NCI-H1694 treated with DMSO at 0.1 percent for 48 hours (cell line): ENCODE measurements at regions not wholly inside any gene's neighbourhood (a gene's known extent, or its start where the extent isn't known, plus 50 kb on each side); places are given as distances from the start of the nearest gene placed in this dataset.
A peak's percentile ranks its signal among the peaks of the same experiment; 100 is the strongest.
"Not testable (repeated sequence)": the region's sequence is repeated elsewhere in the genome, so short reads cannot be mapped to it uniquely, and the experiment has no call there.

ENCODE experiments used
- DNase-seq: peaks from one replicate; lab custom pipeline; 2025; lab: John Stamatoyannopoulos, UW

DNA sequence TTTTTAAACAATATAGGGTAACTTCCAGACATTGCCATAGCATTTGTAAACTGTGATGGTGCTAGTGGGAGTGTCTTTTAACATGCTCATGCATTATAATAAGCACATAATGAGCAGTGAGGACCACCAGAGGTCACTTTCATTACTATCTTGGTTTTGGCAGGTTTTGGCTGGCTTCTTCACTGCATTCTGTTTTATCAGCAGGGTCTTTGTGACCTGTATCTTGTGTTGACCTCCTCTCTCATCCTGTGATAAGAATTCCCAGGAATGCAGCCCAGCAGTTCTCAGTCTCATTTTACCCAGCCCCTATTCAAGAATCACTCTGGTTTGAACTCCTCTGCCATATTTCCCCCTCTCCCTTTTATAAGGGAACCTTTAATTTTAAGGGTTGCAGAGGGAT lies 91.3 kb downstream of the ZNF467 start:
- DNase-seq = no peak

- no peak for DNase-seq
Measured at GRCh38 chr7:149681274-149681673, 92.1 kb downstream of the ZNF467 start.

GRCh38 chr7:149680331-149681025 lies 92.9 kb downstream of the ZNF467 start:
- DNase-seq = no peak

- DNase-seq = not testable (repeated sequence)
Measured at GRCh38 chr7:149674728-149675385, 98.5 kb downstream of the ZNF467 start.

DNA sequence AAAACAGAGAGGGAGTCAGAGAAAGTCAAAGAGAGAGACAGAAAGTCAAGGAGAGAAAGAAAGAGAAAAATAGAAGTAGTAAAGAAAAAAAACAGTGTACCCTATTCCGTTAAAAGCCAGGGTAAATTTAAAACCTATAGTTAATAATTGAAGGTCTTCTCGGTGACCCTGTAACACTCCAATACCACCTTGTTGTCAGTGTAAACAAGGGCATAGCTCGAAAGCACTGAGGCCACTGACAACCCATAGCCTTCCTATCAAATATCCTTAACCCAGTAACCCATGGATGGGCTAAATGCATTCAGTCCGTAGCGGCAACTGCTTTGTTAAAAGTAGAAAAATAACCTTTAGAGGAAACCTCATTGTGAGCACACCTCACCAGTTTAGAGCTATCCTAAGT lies 100.4 kb downstream of the ZNF467 start:
- DNase-seq = no peak

DNA sequence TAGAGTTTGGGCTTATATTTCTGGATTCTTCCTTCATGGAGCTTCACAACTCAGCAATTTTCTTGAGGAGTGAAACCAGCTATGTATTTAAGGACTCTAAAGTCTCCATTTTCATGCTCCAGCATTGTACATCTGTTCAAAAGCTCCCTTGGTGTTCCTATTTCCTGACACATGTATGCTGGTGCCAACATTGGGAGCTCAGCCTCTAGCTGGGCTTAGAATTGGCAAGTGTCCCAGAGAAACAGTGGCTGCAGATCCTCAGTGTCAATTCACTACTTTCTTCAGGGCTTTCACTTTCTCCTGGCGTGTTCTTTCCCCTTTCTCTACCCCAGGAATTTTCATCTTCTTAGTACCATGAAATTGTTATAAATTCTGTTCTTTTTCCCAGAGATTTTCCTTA lies 103.1 kb downstream of the ZNF467 start:
- DNase-seq = peak; percentile 90

DNA sequence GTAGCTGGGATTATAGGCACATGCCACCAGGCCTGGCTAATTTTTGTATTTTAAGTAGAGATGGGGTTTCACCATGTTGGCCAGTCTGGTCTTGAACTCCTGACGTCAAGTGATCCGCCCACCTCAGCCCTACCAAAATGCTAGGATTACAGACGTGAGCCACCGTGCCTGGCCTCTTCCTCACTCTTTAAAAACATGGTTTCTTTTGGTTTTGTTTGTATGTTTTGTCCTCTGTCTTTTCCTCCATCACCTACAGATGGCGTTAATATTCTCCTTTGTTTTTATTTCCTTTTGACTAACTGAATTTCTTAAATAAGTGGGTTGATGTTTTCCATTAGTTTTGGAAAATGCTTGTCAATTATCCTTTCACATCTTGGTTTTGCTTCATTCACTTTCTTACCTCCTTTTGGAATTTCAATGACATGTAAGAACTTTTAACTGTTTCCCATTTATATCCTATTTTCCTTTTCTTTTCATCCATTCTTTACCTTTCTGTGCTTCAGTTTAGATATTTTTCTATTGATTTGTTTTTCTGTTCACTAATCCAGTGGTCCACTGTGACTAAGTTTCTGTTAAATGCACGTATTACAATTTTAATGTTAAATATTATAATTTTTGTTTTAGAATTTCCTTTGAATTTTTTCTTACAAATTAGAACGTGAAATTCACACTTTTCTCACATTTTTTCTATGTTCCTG lies 104.1 kb downstream of the ZNF467 start:
- peak; percentile 64 for DNase-seq

DNA sequence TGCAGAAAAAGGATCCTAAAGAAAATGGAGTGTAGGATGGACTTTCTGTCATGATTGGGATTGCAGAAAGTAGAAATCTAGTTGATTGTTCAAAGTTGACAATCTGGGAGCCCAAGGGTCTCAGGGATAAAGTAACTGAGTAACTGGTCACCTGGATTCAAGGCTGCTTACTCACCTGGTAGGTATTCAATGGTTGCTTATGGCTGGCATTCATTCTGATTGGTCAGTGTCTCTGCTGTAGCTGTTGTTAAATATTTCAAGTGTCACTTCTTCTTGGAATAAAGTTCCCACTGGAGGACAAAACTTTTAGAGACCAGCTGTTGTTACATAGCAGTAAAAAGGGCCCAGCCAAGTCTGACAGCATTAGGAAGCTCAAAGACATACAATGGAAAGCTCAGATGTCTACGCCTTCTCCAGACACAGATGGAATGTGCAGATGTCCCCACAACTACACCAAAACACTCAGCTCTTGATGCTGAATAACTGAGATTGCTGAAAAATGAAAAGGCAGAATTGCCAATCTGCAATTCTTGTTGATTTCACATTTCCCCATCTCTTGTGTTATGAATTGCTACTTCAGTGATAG lies 106.9 kb downstream of the ZNF467 start:
- no peak for DNase-seq

- not testable (repeated sequence) for DNase-seq
Measured at GRCh38 chr7:149665618-149666017, 107.8 kb downstream of the ZNF467 start.

DNA sequence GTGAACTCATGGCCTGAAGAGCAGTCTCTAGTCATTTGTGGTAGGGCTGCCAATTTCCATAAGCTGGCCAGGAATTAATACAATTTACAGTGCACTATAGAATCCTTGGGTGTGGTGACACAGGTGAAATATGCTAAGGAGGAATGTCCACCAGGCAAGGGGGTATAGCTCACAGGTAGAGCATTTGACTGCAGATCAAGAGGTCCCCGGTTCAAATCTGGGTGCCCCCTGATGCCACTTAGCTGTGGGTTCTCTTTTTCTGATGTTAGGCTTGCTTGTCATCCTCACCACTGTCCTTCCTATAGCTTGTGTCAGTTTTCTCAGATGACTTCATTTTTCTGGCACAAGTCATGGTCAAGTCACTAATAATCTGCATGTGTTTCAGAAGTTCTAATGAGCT lies 108.7 kb downstream of the ZNF467 start:
- no peak for DNase-seq

GRCh38 chr7:149664176-149664575 lies 109.2 kb downstream of the ZNF467 start:
- DNase-seq = no peak

- peak; percentile 89 for DNase-seq
Measured at GRCh38 chr7:149662591-149663095, 110.7 kb downstream of the ZNF467 start.

DNA sequence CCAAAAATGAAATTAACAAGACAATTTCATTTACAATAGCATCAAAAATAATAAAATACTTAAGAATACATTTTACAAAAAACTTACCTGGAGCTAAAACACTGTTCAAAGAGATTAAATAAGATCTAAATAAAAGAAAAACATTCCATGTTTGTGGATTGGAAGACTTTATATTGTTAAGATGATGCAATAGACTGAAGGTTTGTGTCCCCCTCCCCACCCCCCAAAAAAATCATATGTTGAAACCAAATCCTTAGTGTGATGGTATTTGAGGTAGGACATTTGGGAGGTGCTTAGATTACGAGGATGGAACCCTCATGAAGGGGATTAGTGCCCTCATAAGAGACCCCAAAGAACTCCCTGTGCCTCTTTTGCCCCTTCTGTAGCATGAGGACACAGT lies 117.6 kb downstream of the ZNF467 start:
- DNase-seq = no peak

DNA sequence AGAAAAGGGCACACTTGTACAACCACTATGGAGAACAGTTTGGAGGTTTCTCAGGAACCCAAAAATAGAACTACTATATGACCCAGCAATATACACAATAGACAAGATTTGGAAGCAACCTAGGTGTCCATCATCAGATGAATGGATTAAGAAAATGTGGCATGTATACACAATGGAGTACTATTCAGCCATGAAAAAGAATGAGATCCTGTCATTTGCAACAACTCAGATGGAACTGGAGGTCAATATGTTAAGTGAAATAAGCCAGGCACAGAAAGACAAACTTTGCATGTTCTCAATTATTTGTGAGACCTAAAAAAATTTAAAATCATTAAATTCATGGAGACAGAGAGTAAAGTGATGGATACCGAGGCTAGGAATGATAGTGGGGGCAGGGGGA lies 118.8 kb downstream of the ZNF467 start:
- DNase-seq = no peak

- not testable (repeated sequence) for DNase-seq
Measured at GRCh38 chr7:149650190-149650589, 123.2 kb downstream of the ZNF467 start.

DNA sequence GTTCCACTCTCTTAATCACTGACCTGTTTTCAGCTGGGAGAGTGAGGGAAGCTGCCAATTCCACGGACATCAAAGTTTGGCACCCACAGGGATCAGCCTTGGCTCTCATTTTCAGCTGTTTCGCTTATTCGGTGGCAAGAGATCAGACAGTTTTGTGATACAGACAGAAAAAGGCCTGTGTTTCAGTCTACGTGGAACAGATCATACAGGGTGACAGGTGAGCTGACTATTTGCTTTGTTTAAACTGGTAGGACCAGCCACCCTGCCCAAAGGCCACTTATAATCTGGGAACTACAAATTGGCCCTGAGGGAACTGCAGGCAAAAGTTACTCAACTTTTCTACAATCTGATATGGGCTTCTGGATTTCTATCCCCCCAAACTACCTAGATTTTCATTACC lies 128.6 kb downstream of the ZNF467 start:
- no peak for DNase-seq

- peak; percentile 81 for DNase-seq
Measured at GRCh38 chr7:149642589-149642988, 130.8 kb downstream of the ZNF467 start.

DNA sequence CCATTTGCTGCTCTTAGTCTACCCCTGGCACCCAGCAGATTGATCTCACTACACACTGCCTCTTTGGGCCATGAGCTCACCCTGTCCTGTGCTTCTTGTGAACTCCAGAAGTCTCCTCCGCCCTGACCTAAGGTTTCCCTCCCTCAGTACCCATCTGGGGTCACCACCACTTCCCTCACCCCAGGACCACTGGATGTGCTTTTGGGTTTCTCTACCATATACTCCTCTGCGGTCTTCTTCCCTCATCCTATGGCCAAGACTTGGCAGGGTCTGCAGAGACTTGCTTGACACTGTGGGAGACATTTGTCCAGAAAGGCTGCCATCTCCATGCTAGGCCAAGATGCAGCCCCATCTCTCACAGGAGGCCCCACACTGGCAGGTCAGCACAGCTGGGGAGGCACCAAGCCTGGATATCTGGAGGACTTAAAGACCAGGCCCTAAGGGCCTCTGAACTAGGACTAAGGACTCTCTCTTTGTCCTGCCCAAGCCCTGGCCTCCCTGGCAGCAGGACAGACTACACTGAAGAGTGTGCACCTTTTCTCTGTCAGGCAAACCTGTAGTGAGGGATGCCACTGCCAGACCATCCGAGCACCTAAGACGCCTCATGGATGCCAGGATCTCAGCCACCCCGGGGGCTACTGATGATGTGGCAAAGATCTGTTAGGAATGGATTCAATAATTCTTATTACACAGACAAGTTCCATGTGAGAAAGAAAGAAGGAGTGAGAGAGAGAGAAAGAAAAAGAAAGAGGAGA lies 134.6 kb downstream of the ZNF467 start:
- no peak for DNase-seq

DNA sequence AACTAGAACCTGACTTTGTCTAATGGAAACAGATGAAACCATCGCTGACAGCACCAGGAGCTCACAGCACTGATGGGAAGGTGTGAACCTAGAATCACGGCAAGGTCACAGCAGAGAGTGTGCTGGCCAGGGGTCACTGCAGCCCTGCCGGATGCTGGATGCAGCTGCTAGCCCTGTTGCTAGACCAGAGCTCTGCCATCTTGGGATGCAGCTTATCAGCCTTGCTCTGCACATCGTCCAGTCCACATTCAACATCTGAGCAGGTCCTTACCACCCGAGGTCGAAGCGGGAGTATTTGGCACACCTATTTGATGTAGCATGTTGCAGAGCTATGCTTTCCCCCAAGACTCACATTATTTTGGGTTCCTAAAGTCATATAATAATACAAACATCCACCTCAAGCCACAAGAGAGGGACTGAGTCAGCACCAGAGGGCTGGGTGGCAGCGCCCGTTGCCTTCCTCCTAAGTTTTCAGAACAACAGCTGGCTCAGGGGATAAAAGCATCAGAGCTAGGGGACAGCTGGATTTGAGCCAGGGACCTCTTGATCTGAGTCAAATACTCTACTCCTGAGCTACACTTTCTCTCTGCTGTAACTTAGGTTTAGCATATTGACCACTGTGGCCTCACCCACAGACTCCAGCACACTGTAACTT lies 135.3 kb downstream of the ZNF467 start:
- DNase-seq = no peak

GRCh38 chr7:149635561-149636329 lies 137.6 kb downstream of the ZNF467 start:
- peak; percentile 15 for DNase-seq
